GM20431 (cell line): ENCODE measurements at regions not wholly inside any gene's neighbourhood (a gene's known extent, or its start where the extent isn't known, plus 50 kb on each side); places are given as distances from the start of the nearest gene placed in this dataset.
"Not testable (repeated sequence)": the region's sequence is repeated elsewhere in the genome, so short reads cannot be mapped to it uniquely, and the experiment has no call there.

Source experiments
- in situ Hi-C: fragments of 300-500 bp; cut with MseI, MboI; formaldehyde crosslinking; loops from one replicate; pipeline ENCODE4 v1.15.0; 2020; ENCODE audit warnings: low sequenced_read_pairs; ENCODE audit not compliant: unreplicated experiment

DNA sequence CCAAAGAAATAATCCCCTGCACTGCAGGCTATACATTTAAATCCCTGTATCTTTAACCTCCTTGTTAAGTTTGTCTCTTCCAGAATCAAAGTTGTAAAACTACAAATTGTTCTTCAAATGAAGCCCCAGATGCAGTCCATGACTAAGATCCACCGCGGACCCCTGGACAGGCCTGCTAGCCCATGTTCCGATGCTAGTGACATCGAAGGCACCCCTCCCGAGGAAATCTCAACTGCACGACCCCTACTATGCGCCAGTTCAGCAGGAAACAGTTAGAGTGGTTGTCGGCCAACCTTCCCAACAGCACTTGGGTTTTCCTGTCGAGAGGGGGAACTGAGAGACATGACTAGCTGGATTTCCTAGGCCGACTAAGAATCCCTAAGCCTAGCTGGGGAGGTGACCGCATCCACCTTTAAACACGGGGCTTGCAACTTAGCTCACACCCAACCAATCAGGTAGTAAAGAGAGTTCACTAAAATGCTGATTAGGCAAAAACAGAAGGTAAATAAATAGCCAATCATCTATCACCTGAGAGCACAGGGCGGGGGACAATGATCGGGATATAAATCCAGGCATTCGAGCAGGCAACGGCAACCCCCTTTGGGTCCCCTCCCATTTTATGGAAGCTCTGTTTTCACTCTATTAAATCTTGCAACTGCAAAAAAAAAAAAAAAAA lies 523.9 kb downstream of the REEP3 start:
- in situ Hi-C loops: not testable (repeated sequence)

DNA sequence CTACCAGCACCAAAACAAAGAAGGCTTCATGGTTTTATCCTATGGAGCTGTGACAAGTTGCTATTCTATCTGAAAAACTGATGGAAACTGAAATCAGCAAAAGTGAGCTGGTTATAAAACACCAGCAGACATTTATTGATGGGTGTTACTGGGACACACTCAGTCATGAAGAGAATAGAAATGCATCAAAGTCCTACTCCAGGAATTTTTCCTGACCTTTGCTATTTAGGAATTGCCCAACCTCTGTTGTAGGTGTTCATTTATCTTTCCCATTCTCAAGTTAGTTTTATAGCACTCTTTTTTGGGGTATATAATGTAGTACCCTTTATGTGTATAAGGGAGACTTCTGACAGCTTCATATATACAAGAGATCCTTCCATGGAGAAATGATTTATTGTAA lies 533.2 kb downstream of the REEP3 start:
- in situ Hi-C loops: no loop called here

DNA sequence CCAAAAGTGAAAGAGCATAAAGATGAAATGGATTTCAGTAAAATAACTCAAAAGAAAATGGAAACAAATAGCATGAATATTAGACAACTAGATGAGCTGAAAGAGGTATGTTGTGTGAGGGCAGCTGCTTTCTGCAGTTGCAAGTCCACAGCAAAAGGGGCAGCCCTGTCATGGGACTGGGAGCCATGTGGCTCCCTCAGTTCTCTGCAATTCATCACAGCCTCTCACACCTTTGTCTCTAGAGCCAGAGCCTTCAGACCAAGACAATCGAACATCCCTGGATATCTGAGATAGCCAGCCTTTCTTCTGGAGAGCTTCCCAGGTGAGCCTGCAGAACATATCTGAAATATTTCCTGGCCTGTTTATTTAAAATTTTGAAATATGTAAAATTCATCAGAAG lies 538.7 kb downstream of the REEP3 start:
- in situ Hi-C loops: no loop called here

DNA sequence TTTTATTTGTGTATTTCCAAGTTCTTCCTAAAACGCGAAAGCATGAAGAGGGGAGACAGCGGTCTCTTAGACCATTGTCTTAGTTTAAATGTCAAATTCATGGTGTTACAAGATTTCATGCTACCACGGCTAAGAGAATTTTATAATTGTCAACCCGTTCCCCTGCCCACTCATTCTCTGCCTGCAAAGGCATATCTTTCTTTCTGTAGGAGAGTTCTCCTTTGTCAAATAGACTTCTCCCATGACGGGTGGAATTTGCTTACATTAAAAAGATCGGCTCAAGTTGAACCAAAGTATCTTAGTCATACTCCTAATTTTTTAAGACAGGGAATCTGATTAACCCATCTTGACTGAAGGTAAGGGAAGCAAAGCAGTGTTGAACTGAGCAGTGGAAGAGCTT lies 539.2 kb downstream of the REEP3 start:
- in situ Hi-C loops: no loop called here

DNA sequence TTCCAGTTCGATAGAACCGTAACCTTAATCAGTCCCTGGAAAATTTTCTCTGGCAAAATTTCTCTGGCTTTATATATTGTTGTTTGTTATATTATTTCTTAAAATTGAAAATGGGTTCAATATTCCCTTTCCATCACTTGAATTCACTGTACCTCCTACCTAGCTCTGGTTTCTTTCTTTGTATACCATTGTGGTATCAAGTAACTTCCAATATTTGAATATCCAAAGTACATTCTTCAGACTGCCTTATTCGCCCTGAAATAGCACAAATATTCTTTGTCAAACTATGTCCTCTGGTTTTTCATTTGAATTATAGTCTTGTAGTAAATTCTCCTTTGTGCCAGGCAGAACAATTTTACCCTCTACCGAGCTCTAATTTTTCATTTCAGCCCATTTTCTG lies 541.6 kb downstream of the REEP3 start:
- in situ Hi-C loops: no loop called here

DNA sequence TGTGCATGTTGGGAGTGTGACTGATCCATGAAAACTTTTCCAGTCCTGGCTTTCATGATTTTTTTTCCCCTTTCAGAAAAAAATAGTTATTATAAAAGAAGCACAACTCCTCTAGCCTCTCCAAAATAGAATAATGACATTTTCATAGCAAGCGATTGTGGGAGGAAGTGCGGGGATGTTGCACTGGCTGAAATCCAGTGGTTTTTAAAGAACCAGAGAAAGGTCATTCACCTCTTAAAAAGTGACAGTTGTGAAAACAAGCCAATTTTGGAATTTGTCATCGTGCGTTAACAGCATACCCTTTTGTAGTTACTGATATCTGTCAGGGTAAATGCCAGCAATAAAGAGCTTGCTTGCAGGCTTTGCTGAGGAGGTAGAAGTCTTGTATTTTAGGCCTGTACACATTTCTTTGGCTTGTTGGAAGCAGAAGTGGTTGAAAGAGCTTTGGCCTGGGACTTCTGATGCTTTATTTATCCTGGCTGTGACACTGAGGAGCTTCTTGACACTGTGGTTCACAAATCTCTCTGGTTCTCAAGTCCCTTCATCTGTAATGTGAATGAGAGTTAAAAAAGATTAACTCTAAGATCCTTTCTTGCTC lies 545.9 kb downstream of the REEP3 start:
- in situ Hi-C loops: no loop called here

DNA sequence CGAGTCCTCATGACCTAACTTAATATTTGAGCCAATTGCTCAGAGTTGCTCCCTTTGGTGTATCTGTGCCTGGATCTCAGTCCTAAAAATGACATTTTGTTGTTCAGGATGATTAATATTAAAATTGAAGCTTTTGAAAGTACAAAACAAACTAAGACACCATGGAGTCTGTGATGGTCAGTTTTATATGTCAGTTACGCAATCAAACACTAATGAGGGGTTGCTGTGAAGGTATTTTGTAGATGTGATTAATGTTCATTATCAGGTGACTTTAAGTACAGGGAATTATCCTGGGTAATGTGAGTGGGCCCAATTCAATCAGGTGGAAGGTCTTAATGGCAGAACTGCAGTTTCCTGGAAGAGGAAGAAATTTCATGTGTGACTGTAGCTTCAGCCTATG lies 546.7 kb downstream of the REEP3 start:
- in situ Hi-C loops: no loop called here

DNA sequence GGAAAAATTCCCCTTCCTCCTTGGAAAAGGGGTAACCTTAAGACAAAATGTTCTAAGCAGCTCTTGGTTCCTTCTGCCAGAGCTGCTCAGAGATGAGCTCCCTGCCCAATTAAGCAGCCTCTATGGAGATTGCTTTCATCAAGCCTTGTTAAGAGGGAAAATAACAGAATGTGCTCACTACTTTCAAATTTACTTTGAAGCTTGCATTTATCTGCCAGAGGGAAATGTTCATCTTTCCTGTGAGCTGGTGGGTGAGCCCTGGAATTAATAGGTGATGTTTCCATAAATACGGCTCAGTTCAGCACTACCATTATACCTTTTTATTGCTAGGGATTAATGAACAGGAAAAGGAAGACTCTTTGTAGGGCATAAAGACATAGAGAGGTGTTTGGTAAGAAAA lies 549.0 kb downstream of the REEP3 start:
- in situ Hi-C loops: no loop called here

DNA sequence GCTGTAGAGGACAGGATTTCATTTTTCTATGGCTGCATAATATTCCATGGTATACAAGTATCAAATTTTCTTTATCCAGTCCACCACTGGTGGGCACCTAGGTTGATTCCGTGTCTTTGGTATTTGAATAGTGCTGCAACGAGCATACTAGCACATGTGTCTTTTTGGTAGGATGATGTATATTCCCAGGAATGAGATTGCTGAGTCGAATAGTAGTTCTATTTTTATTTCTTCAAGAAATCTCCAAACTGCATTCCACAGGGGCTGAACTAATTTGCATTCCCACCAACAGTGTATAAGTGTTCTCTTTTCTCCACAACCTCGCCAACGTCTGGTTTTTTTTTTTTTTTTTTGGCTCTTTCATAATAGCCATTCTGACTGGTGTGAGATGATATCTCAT lies 550.0 kb downstream of the REEP3 start:
- in situ Hi-C loops: no loop called here

DNA sequence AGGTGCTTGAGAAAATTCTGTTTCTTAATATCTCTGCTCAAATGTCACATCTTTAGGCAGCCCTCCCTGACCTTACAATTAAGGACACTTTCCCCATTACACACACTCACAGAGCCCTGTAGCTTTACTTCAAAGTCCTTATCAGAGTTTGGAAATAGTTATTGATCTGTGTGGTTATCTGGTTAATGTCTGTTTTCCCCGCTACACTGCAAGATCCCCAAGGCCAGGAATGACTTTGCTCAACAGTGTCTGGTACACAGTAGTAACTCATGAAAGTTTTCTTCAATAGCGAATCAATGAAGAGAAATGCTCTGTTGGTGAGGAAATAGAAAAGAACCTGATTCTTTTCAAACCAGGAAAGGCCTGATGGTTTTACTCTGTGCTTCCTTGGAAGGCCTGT lies 554.4 kb downstream of the REEP3 start:
- in situ Hi-C loops: no loop called here

DNA sequence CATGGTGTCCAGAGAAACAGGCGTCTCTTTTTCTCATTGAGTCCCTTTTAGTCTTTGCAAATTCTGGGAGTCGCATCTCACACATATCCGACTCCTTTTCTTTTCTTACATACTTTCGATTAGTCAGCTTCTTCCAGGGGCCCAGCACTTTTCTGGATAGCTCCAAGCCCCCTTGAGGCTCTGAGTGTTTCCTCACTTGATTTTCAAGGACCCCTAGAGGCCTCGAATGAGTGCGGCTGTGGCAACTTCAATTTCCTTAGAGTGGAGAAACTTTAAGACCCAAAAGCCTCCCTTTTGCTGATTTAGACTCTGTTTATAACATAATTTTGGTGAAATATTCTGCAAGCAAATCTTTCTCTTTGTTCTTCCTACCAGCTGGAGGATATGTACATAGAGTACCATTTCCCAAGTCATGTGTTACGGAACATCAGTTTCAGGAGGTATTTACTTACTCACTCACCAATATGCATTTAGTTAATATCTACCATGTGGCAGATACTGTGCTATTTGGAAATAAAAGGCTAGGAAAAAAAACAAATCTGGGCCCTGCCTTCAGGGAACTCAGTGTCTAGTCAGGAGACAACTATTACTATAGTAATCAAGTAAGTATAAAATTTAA lies 555.2 kb downstream of the REEP3 start:
- in situ Hi-C loops: no loop called here

DNA sequence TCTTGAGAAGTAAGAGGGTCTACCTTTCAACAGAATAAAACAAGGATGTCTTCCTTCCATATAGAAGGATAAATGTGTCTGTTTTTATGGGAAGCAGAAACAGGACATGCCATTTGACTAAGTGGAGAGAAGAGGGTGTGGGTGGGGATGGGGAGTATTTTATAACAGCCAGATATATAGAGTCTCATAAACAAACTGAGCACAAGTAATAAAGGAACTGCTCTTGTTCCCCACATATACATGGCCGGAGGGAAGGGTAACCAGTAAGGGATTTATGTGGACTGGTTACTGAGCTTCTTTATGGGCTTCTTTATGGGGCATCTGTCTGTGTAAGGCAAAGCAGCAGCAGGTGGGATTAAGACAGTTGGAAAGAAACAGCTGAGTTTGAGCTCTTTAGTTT lies 558.1 kb downstream of the REEP3 start:
- in situ Hi-C loops: no loop called here

DNA sequence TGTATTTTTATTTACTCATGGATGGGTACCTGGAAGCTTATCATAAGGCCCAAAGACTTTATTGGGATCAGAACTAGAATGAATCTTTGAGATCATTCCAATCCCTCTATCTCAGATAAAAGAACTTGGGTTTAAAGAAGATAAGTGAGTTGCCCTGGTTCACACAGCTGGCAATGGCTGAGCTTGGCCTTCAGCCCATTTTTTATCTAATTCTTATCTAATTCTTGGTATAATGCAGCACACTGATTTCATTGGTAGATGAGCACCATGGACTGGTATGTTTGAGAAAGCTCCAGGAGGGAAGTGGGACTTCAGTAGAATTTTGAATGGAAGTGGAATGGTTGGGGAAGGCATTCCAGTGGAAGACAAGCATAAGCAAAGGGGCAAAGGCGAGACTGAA lies 558.9 kb downstream of the REEP3 start:
- in situ Hi-C loops: no loop called here

DNA sequence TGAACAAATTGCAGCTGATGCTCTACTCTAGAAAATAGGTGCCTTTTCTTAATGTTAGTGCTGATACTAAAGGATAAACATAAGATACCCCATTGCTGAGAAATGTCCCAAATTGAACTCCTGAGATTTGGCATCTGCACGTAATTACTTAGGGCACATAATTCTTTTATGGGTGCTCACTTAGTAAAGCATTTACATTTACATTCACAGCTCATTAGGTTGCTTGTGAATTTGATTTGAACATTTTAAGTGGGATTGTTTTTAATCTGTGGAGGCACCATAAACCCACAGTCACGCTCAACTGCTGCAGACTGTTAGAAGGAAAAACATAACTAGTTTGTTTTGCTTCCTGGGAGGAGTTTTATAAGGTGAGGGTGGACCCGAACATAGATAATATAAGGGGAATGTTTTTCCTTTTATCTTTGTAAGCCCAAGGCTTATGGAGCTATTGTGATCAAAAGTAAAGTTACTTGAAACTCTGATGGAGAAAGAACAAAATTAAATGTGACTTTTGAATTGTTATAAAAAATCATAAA lies 560.8 kb downstream of the REEP3 start:
- in situ Hi-C loops: no loop called here

DNA sequence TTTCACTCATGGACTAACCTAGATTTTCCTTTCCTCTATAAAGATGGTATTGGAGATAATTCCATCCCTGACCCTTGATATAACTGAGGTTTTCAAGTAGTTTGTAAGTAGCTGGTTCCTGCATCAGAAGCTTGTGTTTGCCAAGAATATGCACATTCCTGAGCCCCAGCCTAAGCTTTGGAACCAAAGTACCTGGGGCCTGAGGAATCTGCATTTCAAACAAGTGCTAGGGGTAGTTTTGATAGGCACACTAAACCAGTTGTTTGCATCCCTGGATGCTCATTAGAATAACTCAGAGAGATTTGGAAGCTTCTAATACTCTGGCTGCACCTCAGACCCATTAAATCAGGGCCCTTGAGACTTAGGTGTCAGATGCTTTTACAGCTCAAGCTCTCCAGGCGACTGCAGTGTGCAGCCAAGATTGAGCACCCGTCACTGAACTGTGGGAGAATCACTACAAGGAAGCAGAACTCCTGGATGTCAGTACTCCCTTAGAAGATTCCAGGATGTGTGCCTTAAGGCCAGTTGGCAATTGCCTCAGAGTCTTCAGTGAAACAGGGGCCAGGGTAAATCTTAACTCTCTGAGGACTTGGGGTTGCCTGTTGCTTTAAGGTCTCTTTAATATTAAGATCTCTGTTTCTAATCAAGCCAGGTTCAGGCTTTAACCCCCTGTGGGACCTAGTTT lies 565.0 kb downstream of the REEP3 start:
- in situ Hi-C loops: no loop called here

DNA sequence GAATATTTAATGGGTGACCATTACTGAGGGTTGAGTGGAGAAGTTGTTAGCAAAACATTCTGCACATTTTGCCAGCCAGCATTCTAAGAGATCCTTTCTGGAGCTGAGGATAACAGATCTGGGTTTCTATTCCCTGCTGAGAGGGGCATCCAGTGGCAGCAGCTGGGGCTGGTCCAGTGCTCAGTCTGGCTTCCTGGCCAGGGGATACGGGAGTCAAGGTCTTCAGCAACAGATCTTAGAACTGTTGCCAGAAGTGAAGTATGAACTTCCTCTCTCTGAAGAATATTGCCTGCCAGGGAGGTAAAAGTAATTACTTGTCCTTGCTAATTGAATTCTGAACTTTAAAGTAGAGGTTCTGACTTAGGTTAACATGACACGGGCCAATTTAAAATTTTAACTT lies 568.4 kb downstream of the REEP3 start:
- in situ Hi-C loops: no loop called here

DNA sequence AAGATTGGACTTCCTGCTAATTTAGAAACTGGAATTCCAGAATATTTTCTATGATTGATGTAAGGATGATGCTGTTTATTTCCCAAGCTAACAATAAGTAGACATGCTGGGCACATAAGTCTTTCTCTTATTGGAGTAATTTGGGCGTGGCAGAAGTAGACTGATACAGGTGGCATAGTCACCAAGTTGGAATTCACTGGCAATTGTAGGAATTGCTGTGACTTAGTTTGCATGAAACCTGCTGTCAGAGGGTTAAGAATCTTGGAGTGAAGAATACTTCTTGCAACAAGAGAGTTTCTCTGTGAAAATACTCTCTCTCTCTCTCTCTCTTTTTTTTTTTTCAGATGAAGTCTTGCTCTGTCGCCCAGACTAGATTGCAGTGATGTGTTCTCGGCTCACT lies 569.7 kb downstream of the REEP3 start:
- in situ Hi-C loops: no loop called here

DNA sequence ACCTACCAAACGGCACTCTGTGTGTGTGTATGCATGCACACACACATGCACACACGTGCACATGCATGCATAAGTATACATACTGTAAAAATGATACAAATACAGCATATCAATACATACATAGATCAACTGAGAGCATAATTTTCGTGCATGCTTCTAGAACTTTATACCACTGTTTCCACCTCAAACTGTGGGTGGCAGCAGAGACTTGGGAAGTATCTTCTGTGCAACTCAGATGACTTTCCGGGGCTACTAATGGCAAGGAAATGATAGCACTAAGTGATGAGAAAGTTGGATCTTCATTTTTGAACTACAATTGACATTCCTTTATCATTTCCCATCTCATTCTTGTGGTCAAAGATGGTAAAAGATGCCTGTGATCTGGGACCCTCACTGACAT lies 570.7 kb downstream of the REEP3 start:
- in situ Hi-C loops: no loop called here

DNA sequence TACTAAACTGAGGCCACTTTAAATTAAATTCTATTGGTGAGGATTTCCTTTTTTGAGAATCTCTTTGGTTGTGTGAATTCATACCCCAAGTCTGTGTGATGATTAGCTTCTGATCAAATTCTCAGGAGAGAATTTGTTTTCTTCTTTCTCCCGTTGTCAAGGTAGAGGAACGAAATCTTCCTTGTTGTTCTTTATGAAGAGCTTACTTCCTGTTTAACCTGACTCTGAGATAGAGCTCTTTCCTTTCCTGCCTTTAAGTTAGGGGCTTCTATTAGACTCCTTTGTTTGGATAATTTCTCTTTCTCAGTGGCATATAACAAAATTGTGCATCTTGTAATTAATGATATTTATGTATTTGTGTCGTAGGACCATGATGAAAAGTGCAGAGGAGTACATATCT lies 572.1 kb downstream of the REEP3 start:
- in situ Hi-C loops: no loop called here

DNA sequence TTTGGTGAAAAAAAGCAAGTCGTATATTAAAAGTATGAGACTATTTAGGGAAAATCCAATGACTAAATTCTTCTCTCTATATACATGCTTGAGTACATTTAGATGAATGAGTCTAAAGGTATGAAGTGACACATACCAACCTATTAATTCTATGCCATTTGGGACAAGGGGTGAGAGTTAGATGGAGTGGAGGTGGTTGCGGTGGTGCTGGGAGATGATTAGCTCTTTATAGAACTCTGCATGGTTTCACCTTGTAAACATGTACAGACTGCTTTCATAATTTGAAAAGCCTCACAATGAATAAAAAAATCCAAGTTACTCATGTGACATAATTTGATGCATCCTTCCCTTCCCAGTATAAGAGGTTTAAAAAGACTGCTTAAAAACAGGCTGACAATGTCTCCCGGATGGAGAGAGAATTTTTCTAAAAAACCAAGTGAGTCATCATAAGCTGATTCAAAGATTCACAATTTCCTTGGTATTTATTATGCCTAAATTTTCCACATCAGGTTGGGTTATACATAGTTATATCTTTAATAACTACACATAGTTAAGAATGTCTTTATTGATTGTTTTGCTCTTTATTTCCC lies 572.8 kb downstream of the REEP3 start:
- in situ Hi-C loops: no loop called here

DNA sequence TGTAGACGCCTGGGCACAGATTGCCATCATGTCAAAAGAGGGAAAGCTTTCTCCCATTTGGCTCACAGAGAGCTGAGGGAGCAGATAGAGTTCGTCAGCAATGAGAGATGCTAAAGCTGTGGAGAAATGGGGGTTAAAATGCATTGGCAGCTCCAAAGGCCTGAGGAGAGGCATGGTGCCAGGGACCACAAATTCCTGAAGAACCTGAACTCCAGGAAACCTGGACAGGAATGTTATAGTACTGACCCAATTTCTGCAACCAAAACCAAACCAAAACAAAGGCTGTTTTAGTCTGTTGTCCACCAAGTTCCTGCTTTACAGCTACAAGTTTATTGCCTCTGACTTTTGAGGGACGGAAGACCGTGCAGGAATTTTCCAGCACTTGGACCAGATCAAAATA lies 575.7 kb downstream of the REEP3 start:
- in situ Hi-C loops: no loop called here
